B cell (primary cell): ENCODE measurements at regions not wholly inside any gene's neighbourhood (a gene's known extent, or its start where the extent isn't known, plus 50 kb on each side); places are given as distances from the start of the nearest gene placed in this dataset.

Experiments
- ATAC-seq: fragments of 200-7000 bp; cut with Tn5 transposase; one replicate; pipeline ENCODE4 v1.10.0; 2021; ENCODE audit warnings: low read depth, mild to moderate bottlenecking, moderate number of reproducible peaks, moderate library complexity
- CTCF ChIA-PET: fragments of 350-600 bp; sonication (Branson Sonifier 250); formaldehyde crosslinking; loops from one replicate; lab custom pipeline; 2021; ENCODE audit warnings: antibody characterized with exemption, inconsistent platforms; lab: Charles Lee
- POLR2A ChIA-PET: fragments of 350-600 bp; sonication (Branson Sonifier 250); formaldehyde crosslinking; loops from one replicate; lab custom pipeline; 2021; ENCODE audit warnings: antibody characterized with exemption; lab: Charles Lee
- DNase-seq: peaks from one replicate; pipeline ENCODE4 v3.0.0; 2013
- H2AFZ ChIP-seq: 2 replicates; pipeline ENCODE4 v1.6.1; 2012; ENCODE audit warnings: mild to moderate bottlenecking, low read depth, low read length; ENCODE audit not compliant: insufficient read depth, poor library complexity, severe bottlenecking
- H3K27ac ChIP-seq, 2 donors: 1 replicate in 1 of 2; 2 replicates in 1 of 2; pipeline ENCODE4 v1.5.1; 2012 to 2013; ENCODE audit warnings: low read length in 2 of 2, mild to moderate bottlenecking in 2 of 2, moderate library complexity in 1 of 2
- H3K27me3 ChIP-seq, 4 experiments: fragments of 200-600 bp in 1 of 4; sonication (generic) in 1 of 4; replicated peaks in 1 of 4; 1 replicate in 2 of 4; 2 replicates in 2 of 4; pipeline versions ENCODE4 v1.6.1 to v1.7.0; 2013 to 2016; ENCODE audit warnings: low read length in 3 of 4, mild to moderate bottlenecking in 2 of 4, mixed read lengths in 1 of 4, moderate library complexity in 1 of 4; ENCODE audit not compliant: insufficient read depth in 4 of 4, control insufficient read depth in 3 of 4; ENCODE audit errors: control extremely low read depth in 1 of 4
- H3K36me3 ChIP-seq, 2 experiments: replicated peaks in 1 of 2; 1 replicate in 1 of 2; 2 replicates in 1 of 2; pipeline versions ENCODE4 v1.6.1 to v1.7.1; 2013; ENCODE audit warnings: low read length in 1 of 2; ENCODE audit not compliant: insufficient read depth in 2 of 2, control insufficient read depth in 1 of 2; ENCODE audit errors: control extremely low read depth in 1 of 2, extremely low read depth in 1 of 2
- H3K4me1 ChIP-seq, 2 donors: fragments of 200-600 bp in 1 of 2; sonication (generic) in 1 of 2; 1 replicate in 1 of 2; 2 replicates in 1 of 2; pipeline versions ENCODE4 v1.5.1 to v1.6.1; 2013 to 2017; ENCODE audit warnings: low read length in 2 of 2; ENCODE audit not compliant: control insufficient read depth in 2 of 2, insufficient read depth in 2 of 2
- H3K4me2 ChIP-seq: replicated peaks from 2 replicates; pipeline ENCODE3; 2012; ENCODE audit warnings: mild to moderate bottlenecking, low read depth, low read length; ENCODE audit not compliant: poor library complexity, severe bottlenecking
- H3K4me3 ChIP-seq, 5 experiments: fragments of 200-600 bp in 1 of 5; sonication (generic) in 1 of 5; 1 replicate in 3 of 5; 2 replicates in 2 of 5; pipeline versions ENCODE4 v1.5.1 to v1.7.0; 2011 to 2016; ENCODE audit warnings: low read length in 4 of 5, mild to moderate bottlenecking in 4 of 5, low read depth in 2 of 5, control low read depth in 1 of 5, moderate library complexity in 1 of 5; ENCODE audit not compliant: insufficient read depth in 1 of 5; ENCODE audit errors: control extremely low read depth in 1 of 5, extremely low read depth in 1 of 5
- H3K79me2 ChIP-seq: fragments of 200-600 bp; sonication (generic); one replicate; pipeline ENCODE4 v1.6.0; 2016; ENCODE audit warnings: low read length; ENCODE audit not compliant: control insufficient read depth, insufficient read depth
- H3K9ac ChIP-seq: fragments of 200-600 bp; sonication (generic); 2 replicates; pipeline ENCODE4 v1.6.1; 2017; ENCODE audit warnings: mild to moderate bottlenecking, low read length, moderate library complexity
- H3K9me3 ChIP-seq, 3 donors: one replicate each; pipeline versions ENCODE4 v1.6.1 to v1.7.1; 2013; ENCODE audit warnings: low read length in 2 of 3; ENCODE audit not compliant: control insufficient read depth in 2 of 3, insufficient read depth in 1 of 3; ENCODE audit errors: control extremely low read depth in 1 of 3
- H4K20me1 ChIP-seq: 2 replicates; pipeline ENCODE4 v1.6.0; 2012; ENCODE audit warnings: mild to moderate bottlenecking, low read length; ENCODE audit not compliant: insufficient read depth, control insufficient read depth, poor library complexity, severe bottlenecking
- H3K27ac Mint-ChIP-seq: one replicate; pipeline ENCODE4 v1.8.0; 2021; ENCODE audit warnings: mixed read lengths
- H3K27me3 Mint-ChIP-seq: one replicate; pipeline ENCODE4 v1.8.0; 2021; ENCODE audit warnings: mixed read lengths
- H3K4me1 Mint-ChIP-seq: one replicate; pipeline ENCODE4 v1.8.0; 2021; ENCODE audit warnings: mixed read lengths
- H3K4me3 Mint-ChIP-seq: one replicate; pipeline ENCODE4 v1.8.0; 2021; ENCODE audit warnings: mixed read lengths
- H3K9me3 Mint-ChIP-seq: one replicate; pipeline ENCODE4 v1.8.0; 2022; ENCODE audit warnings: mixed read lengths; ENCODE audit not compliant: insufficient read depth
- CTCF ChIP-seq: fragments of 200-600 bp; IDR thresholded peaks from one replicate; pipeline ENCODE4 v1.8.0; 2022; ENCODE audit warnings: antibody characterized with exemption, mild to moderate bottlenecking
- EZH2 ChIP-seq: IDR thresholded peaks from 2 replicates; pipeline ENCODE4 v1.6.1; 2012; ENCODE audit warnings: borderline replicate concordance, low read depth, mild to moderate bottlenecking, moderate library complexity, low read length; ENCODE audit not compliant: insufficient read depth, poor library complexity, severe bottlenecking
- WGBS: methylation state at CpG from one replicate; pipeline ENCODE4 v1.1.5; 2013; ENCODE audit warnings: missing lambda C conversion rate; ENCODE audit not compliant: insufficient coverage; 5-methylcytosine and 5-hydroxymethylcytosine counted together
- intact Hi-C: fragments of 100-400 bp; cut with micrococcal nuclease; formaldehyde crosslinking; loops from one replicate; pipeline ENCODE4 v1.10.0; 2022

DNA sequence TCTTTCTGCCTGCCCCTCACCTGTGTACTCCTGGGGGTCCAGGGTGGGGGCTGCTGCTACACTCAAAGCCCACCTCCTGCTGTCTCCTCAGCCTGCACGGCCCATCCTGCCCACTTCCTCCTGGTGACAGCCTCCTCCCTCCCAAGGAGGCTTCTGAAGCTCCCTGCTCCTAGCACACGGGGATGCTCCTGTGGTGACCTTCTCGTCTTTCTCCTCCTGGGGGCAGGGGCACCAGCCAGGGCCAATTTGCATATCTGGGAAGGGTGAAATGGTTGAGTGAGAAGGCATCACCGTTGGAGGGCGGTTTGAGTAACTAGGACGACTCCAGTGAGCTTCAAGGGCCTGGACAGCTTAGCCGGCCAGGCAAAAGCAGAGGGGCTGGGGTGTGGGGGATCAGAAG is 51.9 kb upstream of the COL5A1 start:
- Histone ChIP-seq H2AFZ (no peak overlapping the region), H3K79me2 (no peaks in the 10 kb centered on the region), H3K9ac (no peak overlapping the region), H3K27ac (no peak overlapping the region), H3K4me1 (no peaks in the 10 kb centered on the region), H3K27me3 (peaks cover 0 to 4% (median 0%) of the 10 kb centered on the region in 4 experiments), H3K9me3 (no peaks in the 10 kb centered on the region), H3K4me2 (no peak overlapping the region), H3K4me3 (no peak overlapping the region), H3K36me3 (no peaks in the 10 kb centered on the region), H4K20me1 (no peaks in the 10 kb centered on the region)
- H3K27me3 Mint-ChIP-seq: peaks cover 15% of the 10 kb centered on the region
- no peak for DNase-seq
- ChIA-PET POLR2A (no interaction called here), CTCF (no interaction called here)
- WGBS: 89% methylated on average over 4 of the region's 7 CpGs
- no peaks in the 10 kb centered on the region for H3K4me1 Mint-ChIP-seq
- no peak overlapping the region for H3K27ac Mint-ChIP-seq
- intact Hi-C loops: no loop called here
- TF ChIP-seq CTCF (no peak), EZH2 (no peak)
- no peaks in the 10 kb centered on the region for H3K9me3 Mint-ChIP-seq
- ATAC-seq: no peak
- H3K4me3 Mint-ChIP-seq: no peak overlapping the region

GRCh38 chr9:134590240-134591081 is 51.1 kb upstream of the COL5A1 start:
- H3K27ac ChIP-seq: no peak overlapping the region
- H3K9me3 ChIP-seq: peaks cover 0 to 3% (median 0%) of the 10 kb centered on the region in 3 donors
- no peak for ATAC-seq
- ChIA-PET POLR2A (no interaction called here), CTCF (no interaction called here)
- intact Hi-C loops: no loop called here
- H3K4me3 ChIP-seq: no peak overlapping the region
- Mint-ChIP-seq H3K27ac (no peak overlapping the region), H3K9me3 (no peaks in the 10 kb centered on the region), H3K27me3 (peaks cover 11% of the 10 kb centered on the region), H3K4me3 (no peak overlapping the region), H3K4me1 (no peaks in the 10 kb centered on the region)
- 96% methylated on average over 17 of the region's 19 CpGs for WGBS
- DNase-seq: no peak
- H3K36me3 ChIP-seq: no peaks in the 10 kb centered on the region
- H3K9ac ChIP-seq: no peak overlapping the region
- no peak overlapping the region for H3K4me2 ChIP-seq
- peaks cover 0 to 4% (median 0%) of the 10 kb centered on the region in 4 experiments for H3K27me3 ChIP-seq
- H3K79me2 ChIP-seq: no peaks in the 10 kb centered on the region
- TF ChIP-seq EZH2 (no peak), CTCF (no peak)
- H2AFZ ChIP-seq: no peak overlapping the region
- H3K4me1 ChIP-seq: no peaks in the 10 kb centered on the region
- no peaks in the 10 kb centered on the region for H4K20me1 ChIP-seq
